HepG2 (cell line): ENCODE measurements at regions not wholly inside any gene's neighbourhood (a gene's known extent, or its start where the extent isn't known, plus 50 kb on each side); places are given as distances from the start of the nearest gene placed in this dataset.

Experiments used
- ATAC-seq: fragments of 200-7000 bp; cut with Tn5 transposase; 3 replicates; pipeline ENCODE4 v1.9.1; 2020; ENCODE audit warnings: mild to moderate bottlenecking, moderate library complexity
- BruUV-seq: library from RNA; stranded (reverse); fragments of 400-500 nt; replicated peaks from 2 replicates; lab custom pipeline; 2021; lab: Mats Ljungman, UMichigan
- CTCF ChIA-PET: fragments of 300-600 bp; formaldehyde crosslinking; extraction: SDS; loops from one replicate; lab custom pipeline; 2021; ENCODE audit warnings: low total read pairs, inconsistent platforms, low intra/inter-chr PET ratio; lab: Yijun Ruan, JAX
- POLR2A ChIA-PET: fragments of 350-600 bp; sonication (Branson Sonifier 250); formaldehyde crosslinking; loops from one replicate; lab custom pipeline; 2020; ENCODE audit warnings: antibody characterized with exemption, inconsistent platforms; lab: Yijun Ruan, JAX
- DNase-seq: peaks from one replicate; pipeline ENCODE4 v3.0.0-alpha.2; 2015; ENCODE audit warnings: low spot score
- FAIRE-seq: peaks from 3 replicates; lab custom pipeline; 2011; peaks lifted over from hg19 to GRCh38; lab: Jason Lieb, UNC
- H2AFZ ChIP-seq: one replicate; pipeline ENCODE4 v1.6.1; 2011; ENCODE audit warnings: low read length, inconsistent platforms
- H3K27ac ChIP-seq: fragments of 300-600 bp; 3 replicates; pipeline ENCODE4 v1.8.0; 2011; ENCODE audit warnings: mixed run types, mild to moderate bottlenecking, mixed read lengths, low read length, inconsistent platforms; ENCODE audit not compliant: insufficient read depth; ENCODE audit errors: extremely low read length
- H3K27me3 ChIP-seq, 2 experiments: fragments of 200-600 bp in 1 of 2; 2 replicates in 1 of 2; 3 replicates in 1 of 2; pipeline versions ENCODE4 v1.6.0 to v1.8.0; 2011; ENCODE audit warnings: low read length in 2 of 2, mild to moderate bottlenecking in 2 of 2, moderate library complexity in 2 of 2, inconsistent platforms in 1 of 2; ENCODE audit not compliant: insufficient read depth in 2 of 2, control insufficient read depth in 1 of 2
- H3K36me3 ChIP-seq, 2 experiments: fragments of 200-600 bp in 1 of 2; replicated peaks in 1 of 2; 2 replicates in 1 of 2; 3 replicates in 1 of 2; pipeline versions ENCODE4 v1.5.1 to v1.8.0; 2011; ENCODE audit warnings: low read length in 2 of 2, inconsistent platforms in 1 of 2; ENCODE audit not compliant: insufficient read depth in 2 of 2, control insufficient read depth in 1 of 2
- H3K4me1 ChIP-seq: 2 replicates; pipeline ENCODE4 v1.5.1; 2012; ENCODE audit warnings: low read length, inconsistent platforms; ENCODE audit not compliant: insufficient read depth
- H3K4me2 ChIP-seq: 2 replicates; pipeline ENCODE4 v1.6.0; 2011; ENCODE audit warnings: low read depth, low read length, inconsistent platforms
- H3K4me3 ChIP-seq, 3 experiments: fragments of 200-600 bp in 1 of 3; sonication (generic), shearing (Covaris generic) in 1 of 3; replicated peaks in 1 of 3; 2 replicates each; pipeline ENCODE4 v1.5.1; 2011 to 2016; ENCODE audit warnings: low read length in 3 of 3, inconsistent platforms in 2 of 3, low read depth in 2 of 3, mild to moderate bottlenecking in 2 of 3, control low read depth in 1 of 3, mixed read lengths in 1 of 3; ENCODE audit not compliant: insufficient read depth in 1 of 3
- H3K79me2 ChIP-seq: one replicate; pipeline ENCODE4 v1.6.1; 2011; ENCODE audit warnings: low read length, inconsistent platforms; ENCODE audit not compliant: insufficient read depth
- H3K9ac ChIP-seq: 2 replicates; pipeline ENCODE4 v1.6.0; 2011; ENCODE audit warnings: mild to moderate bottlenecking, low read depth, low read length, inconsistent platforms; ENCODE audit not compliant: insufficient read depth
- H3K9me3 ChIP-seq: 2 replicates; pipeline ENCODE4 v1.5.1; 2012; ENCODE audit warnings: mild to moderate bottlenecking, low read length
- H4K20me1 ChIP-seq: 2 replicates; pipeline ENCODE4 v1.6.0; 2011; ENCODE audit warnings: inconsistent platforms, mild to moderate bottlenecking, low read length, moderate library complexity; ENCODE audit not compliant: insufficient read depth
- JARID2 ChIP-seq: sonication (generic); formaldehyde crosslinking; IDR thresholded peaks from 2 replicates; pipeline ENCODE4 v1.8.1; 2023; ENCODE audit warnings: missing genetic modification reagents, inconsistent platforms; ENCODE audit not compliant: insufficient replicate concordance
- MXI1 ChIP-seq: IDR thresholded peaks from 3 replicates; pipeline ENCODE4 v1.6.1; 2012; ENCODE audit warnings: low read depth, low read length, inconsistent platforms, borderline replicate concordance
- SP2 ChIP-seq: sonication (generic); formaldehyde crosslinking; IDR thresholded peaks from 2 replicates; pipeline ENCODE4 v1.5.1; 2020; ENCODE audit warnings: mild to moderate bottlenecking, missing genetic modification reagents
- TFAP4 ChIP-seq: sonication (generic); IDR thresholded peaks from 2 replicates; pipeline ENCODE4 v1.6.1; 2016; ENCODE audit warnings: low read depth, borderline replicate concordance
- THYN1 ChIP-seq: sonication (generic); formaldehyde crosslinking; IDR thresholded peaks from 2 replicates; pipeline ENCODE4 v1.8.1; 2023; ENCODE audit warnings: low read depth, mild to moderate bottlenecking, moderate library complexity, missing genetic modification reagents, borderline replicate concordance
- ZFAT ChIP-seq: sonication (generic); formaldehyde crosslinking; conservative IDR thresholded peaks from 2 replicates; pipeline ENCODE4 v1.8.1; 2023; ENCODE audit warnings: missing genetic modification reagents, inconsistent platforms
- ZFP41 ChIP-seq: sonication (generic); formaldehyde crosslinking; IDR thresholded peaks from 2 replicates; pipeline ENCODE4 v1.4.0; 2020; ENCODE audit warnings: mild to moderate bottlenecking, missing genetic modification reagents, borderline replicate concordance
- ZNF644 ChIP-seq: IDR thresholded peaks from 2 replicates; pipeline ENCODE4 v1.6.1; 2016; ENCODE audit warnings: low read depth
- ZNF646 ChIP-seq: sonication (generic); formaldehyde crosslinking; IDR thresholded peaks from 2 replicates; pipeline ENCODE4 v1.9.0; 2021; ENCODE audit warnings: mild to moderate bottlenecking, missing genetic modification reagents
- WGBS: methylation state at CpG from one replicate; pipeline ENCODE4 v1.1.6; 2017; ENCODE audit warnings: low lambda C conversion rate; 5-methylcytosine and 5-hydroxymethylcytosine counted together
- in situ Hi-C: cut with HindIII; loops from 2 replicates; pipeline ENCODE4 v1.10.0; 2017; ENCODE audit warnings: low pct_unique_long_range_greater_than_20kb; ENCODE audit not compliant: extremely low pct_ligation_motif_present
- intact Hi-C: fragments of 100-400 bp; cut with micrococcal nuclease; formaldehyde crosslinking; loops from one replicate; pipeline ENCODE4 v1.10.0; 2022; ENCODE audit not compliant: unreplicated experiment
- TF ChIP-seq, protein P1 (sequence below): IDR thresholded peaks from 2 replicates; pipeline ENCODE4 v1.6.1; 2016; ENCODE audit warnings: low read depth, borderline replicate concordance
- TF ChIP-seq, protein P2 (sequence below): IDR thresholded peaks from 2 replicates; pipeline ENCODE4 v1.6.1; 2012; ENCODE audit warnings: low read depth, low read length, improper control_type of control experiment
- TF ChIP-seq, protein P3 (sequence below): sonication (generic); formaldehyde crosslinking; IDR thresholded peaks from 2 replicates; pipeline ENCODE4 v1.5.0; 2020; ENCODE audit warnings: mild to moderate bottlenecking, missing genetic modification reagents, moderate library complexity

DNA sequence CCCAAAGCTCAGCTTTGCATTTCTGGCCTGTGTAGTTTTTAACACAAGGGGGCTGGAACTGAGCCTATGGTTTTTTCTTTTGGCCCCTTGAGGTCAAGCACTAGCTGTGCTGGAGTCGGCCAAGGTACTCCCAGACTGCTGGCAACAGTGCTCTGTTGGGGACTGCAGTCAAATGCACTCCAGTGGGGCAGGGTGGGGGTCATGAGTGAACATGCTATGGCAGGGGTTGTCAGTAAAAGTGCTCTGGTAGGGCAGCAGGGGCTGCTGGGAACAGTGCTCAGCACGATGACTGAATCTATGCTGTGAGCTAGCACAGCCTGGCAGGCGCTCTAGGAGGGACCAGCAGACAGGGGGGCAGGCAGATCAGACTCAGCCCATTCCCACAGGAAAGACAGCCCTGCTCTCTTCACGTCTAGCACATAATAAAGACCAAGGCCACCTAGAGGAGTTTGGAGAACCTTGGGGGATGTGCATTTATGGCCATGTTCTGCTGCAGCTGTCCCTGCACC lies 55.0 kb upstream of the CERS6 start (continued):
- TF ChIP-seq ZFP41 (CRISPR knock-in tag): no peak

GRCh38 chr2:168401771-168402170 lies 54.3 kb upstream of the CERS6 start:
- Histone ChIP-seq H3K79me2 (no peaks in the 10 kb centered on the region), H3K27me3 (peaks cover 0 to 1% of the 10 kb centered on the region in 2 experiments; a peak in 1 of 5 replicates), H4K20me1 (no peaks in the 10 kb centered on the region), H3K9ac (no peak overlapping the region), H3K9me3 (no peaks in the 10 kb centered on the region), H3K27ac (no peak overlapping the region), H3K4me1 (peaks cover 7% of the 10 kb centered on the region), H3K4me2 (no peak overlapping the region), H2AFZ (no peak overlapping the region), H3K36me3 (no peaks in the 10 kb centered on the region), H3K4me3 (no peak overlapping the region)
- FAIRE-seq (no peak), DNase-seq (no peak), ATAC-seq (no peak)
- WGBS: 77% methylated on average over 1 of the region's 1 CpG
- TF ChIP-seq JARID2 (CRISPR knock-in tag) (no peak), TFAP4 (no peak), ZNF646 (CRISPR knock-in tag) (no peak), MXI1 (no peak), SP2 (no peak), THYN1 (CRISPR knock-in tag) (no peak), ZNF644 (CRISPR knock-in tag) (no peak), ZFAT (CRISPR knock-in tag) (no peak)
- TF ChIP-seq, protein P1, sequence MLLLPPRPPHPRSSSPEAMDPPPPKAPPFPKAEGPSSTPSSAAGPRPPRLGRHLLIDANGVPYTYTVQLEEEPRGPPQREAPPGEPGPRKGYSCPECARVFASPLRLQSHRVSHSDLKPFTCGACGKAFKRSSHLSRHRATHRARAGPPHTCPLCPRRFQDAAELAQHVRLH: no peak
- TF ChIP-seq, protein P2, sequence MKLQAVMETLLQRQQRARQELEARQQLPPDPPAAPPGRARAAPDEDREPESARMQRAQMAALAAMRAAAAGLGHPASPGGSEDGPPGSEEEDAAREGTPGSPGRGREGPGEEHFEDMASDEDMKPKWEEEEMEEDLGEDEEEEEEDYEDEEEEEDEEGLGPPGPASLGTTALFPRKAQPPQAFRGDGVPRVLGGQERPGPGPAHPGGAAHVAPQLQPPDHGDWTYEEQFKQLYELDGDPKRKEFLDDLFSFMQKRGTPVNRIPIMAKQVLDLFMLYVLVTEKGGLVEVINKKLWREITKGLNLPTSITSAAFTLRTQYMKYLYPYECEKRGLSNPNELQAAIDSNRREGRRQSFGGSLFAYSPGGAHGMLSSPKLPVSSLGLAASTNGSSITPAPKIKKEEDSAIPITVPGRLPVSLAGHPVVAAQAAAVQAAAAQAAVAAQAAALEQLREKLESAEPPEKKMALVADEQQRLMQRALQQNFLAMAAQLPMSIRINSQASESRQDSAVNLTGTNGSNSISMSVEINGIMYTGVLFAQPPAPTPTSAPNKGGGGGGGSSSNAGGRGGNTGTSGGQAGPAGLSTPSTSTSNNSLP: no peak
- TF ChIP-seq, protein P3, sequence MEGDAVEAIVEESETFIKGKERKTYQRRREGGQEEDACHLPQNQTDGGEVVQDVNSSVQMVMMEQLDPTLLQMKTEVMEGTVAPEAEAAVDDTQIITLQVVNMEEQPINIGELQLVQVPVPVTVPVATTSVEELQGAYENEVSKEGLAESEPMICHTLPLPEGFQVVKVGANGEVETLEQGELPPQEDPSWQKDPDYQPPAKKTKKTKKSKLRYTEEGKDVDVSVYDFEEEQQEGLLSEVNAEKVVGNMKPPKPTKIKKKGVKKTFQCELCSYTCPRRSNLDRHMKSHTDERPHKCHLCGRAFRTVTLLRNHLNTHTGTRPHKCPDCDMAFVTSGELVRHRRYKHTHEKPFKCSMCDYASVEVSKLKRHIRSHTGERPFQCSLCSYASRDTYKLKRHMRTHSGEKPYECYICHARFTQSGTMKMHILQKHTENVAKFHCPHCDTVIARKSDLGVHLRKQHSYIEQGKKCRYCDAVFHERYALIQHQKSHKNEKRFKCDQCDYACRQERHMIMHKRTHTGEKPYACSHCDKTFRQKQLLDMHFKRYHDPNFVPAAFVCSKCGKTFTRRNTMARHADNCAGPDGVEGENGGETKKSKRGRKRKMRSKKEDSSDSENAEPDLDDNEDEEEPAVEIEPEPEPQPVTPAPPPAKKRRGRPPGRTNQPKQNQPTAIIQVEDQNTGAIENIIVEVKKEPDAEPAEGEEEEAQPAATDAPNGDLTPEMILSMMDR: no peak
- in situ Hi-C loops: no loop called here
- POLR2A ChIA-PET: no interaction called here
- CTCF ChIA-PET: no interaction called here
- no TSS peak for BruUV-seq
- intact Hi-C loops: no loop called here
